Gastroesophageal sphincter (tissue), 3 donors: ENCODE measurements at regions not wholly inside any gene's neighbourhood (a gene's known extent, or its start where the extent isn't known, plus 50 kb on each side); places are given as distances from the start of the nearest gene placed in this dataset.

Source experiments
- CTCF ChIP-seq, 4 experiments: fragments of 200-600 bp in 2 of 4; fragments of 450-650 bp in 2 of 4; sonication (generic) in 1 of 4; IDR thresholded peaks; one replicate each; pipeline ENCODE4 v1.5.1; 2017 to 2019; ENCODE audit warnings: antibody characterized with exemption in 4 of 4, mild to moderate bottlenecking in 2 of 4, moderate library complexity in 2 of 4
- POLR2AphosphoS5 ChIP-seq: sonication (generic); formaldehyde crosslinking; IDR thresholded peaks from one replicate; pipeline ENCODE4 v1.6.1; 2017; ENCODE audit warnings: antibody characterized with exemption

GRCh38 chr6:44507014-44507413, 119.5 kb downstream of the CDC5L start:
- no peak for TF ChIP-seq CTCF (IDR thresholded peaks at IDR 0.05)
- no peak for TF ChIP-seq POLR2AphosphoS5
